SU-DHL-6 (cell line): ENCODE measurements at regions not wholly inside any gene's neighbourhood (a gene's known extent, or its start where the extent isn't known, plus 50 kb on each side); places are given as distances from the start of the nearest gene placed in this dataset.

Experiments used
- H2AFZ ChIP-seq: fragments of 200-600 bp; sonication (generic); 2 replicates; pipeline ENCODE4 v1.6.1; 2014; ENCODE audit warnings: low read depth, mild to moderate bottlenecking, moderate library complexity, mixed read lengths, antibody characterized with exemption, low read length; ENCODE audit not compliant: severe bottlenecking
- H3F3A ChIP-seq: fragments of 200-600 bp; shearing (Covaris generic); 2 replicates; pipeline ENCODE4 v1.6.0; 2016; ENCODE audit warnings: antibody characterized with exemption, mild to moderate bottlenecking; ENCODE audit not compliant: insufficient read depth
- H3K27ac ChIP-seq: fragments of 200-600 bp; sonication (generic); 2 replicates; pipeline ENCODE4 v1.5.1; 2016; ENCODE audit warnings: low read depth, mild to moderate bottlenecking, low read length, moderate library complexity, mixed read lengths
- H3K27me3 ChIP-seq: fragments of 200-600 bp; sonication (generic), shearing (Covaris generic); 2 replicates; pipeline ENCODE4 v1.6.0; 2014; ENCODE audit warnings: mild to moderate bottlenecking, low read length
- H3K36me3 ChIP-seq: fragments of 200-600 bp; sonication (generic); 2 replicates; pipeline ENCODE4 v1.6.1; 2014; ENCODE audit warnings: mild to moderate bottlenecking, low read length, mixed read lengths
- H3K4me2 ChIP-seq: fragments of 300-600, 200-600 bp; shearing (Covaris generic), sonication (generic); 2 replicates; pipeline ENCODE4 v1.6.0; 2014; ENCODE audit warnings: low read length, low read depth, mild to moderate bottlenecking; ENCODE audit not compliant: poor library complexity, severe bottlenecking
- H3K4me3 ChIP-seq: fragments of 200-600 bp; sonication (generic); 2 replicates; pipeline ENCODE4 v1.5.1; 2014; ENCODE audit warnings: antibody characterized with exemption, low read length, mild to moderate bottlenecking, mixed read lengths; ENCODE audit not compliant: insufficient read depth, poor library complexity, severe bottlenecking
- H3K79me2 ChIP-seq: fragments of 200-600 bp; sonication (generic); 2 replicates; pipeline ENCODE4 v1.6.1; 2014; ENCODE audit warnings: mild to moderate bottlenecking, low read length, moderate library complexity; ENCODE audit not compliant: insufficient read depth
- H3K9ac ChIP-seq: fragments of 200-600 bp; sonication (generic); 2 replicates; pipeline ENCODE4 v1.7.0; 2014; ENCODE audit warnings: mild to moderate bottlenecking, low read length
- H3K9me2 ChIP-seq: fragments of 200-600 bp; sonication (generic); replicated peaks from 2 replicates; pipeline ENCODE4 v1.6.1; 2014; ENCODE audit warnings: low read length; ENCODE audit not compliant: insufficient read depth
- H3K9me3 ChIP-seq: fragments of 200-600 bp; sonication (generic); 2 replicates; pipeline ENCODE4 v1.6.1; 2014; ENCODE audit warnings: low read length, mixed read lengths; ENCODE audit not compliant: insufficient read depth
- H4K20me1 ChIP-seq: fragments of 200-600 bp; sonication (generic); 2 replicates; pipeline ENCODE4 v1.6.1; 2014; ENCODE audit warnings: low read depth, mild to moderate bottlenecking, antibody characterized with exemption, low read length, moderate library complexity, mixed read lengths
- EZH2phosphoT487 ChIP-seq: fragments of 200-600 bp; sonication (generic), shearing (Covaris generic); conservative IDR thresholded peaks from 2 replicates; pipeline ENCODE4 v1.6.1; 2018; ENCODE audit warnings: mild to moderate bottlenecking, antibody characterized with exemption, low read length, moderate library complexity, mixed read lengths
- TF ChIP-seq, protein P1 (sequence below): fragments of 200-600 bp; sonication (generic); IDR thresholded peaks from one replicate; pipeline ENCODE4 v1.5.1; 2017; ENCODE audit warnings: antibody characterized with exemption, mild to moderate bottlenecking, low read length, moderate library complexity; ENCODE audit not compliant: insufficient read depth, poor library complexity, severe bottlenecking

DNA sequence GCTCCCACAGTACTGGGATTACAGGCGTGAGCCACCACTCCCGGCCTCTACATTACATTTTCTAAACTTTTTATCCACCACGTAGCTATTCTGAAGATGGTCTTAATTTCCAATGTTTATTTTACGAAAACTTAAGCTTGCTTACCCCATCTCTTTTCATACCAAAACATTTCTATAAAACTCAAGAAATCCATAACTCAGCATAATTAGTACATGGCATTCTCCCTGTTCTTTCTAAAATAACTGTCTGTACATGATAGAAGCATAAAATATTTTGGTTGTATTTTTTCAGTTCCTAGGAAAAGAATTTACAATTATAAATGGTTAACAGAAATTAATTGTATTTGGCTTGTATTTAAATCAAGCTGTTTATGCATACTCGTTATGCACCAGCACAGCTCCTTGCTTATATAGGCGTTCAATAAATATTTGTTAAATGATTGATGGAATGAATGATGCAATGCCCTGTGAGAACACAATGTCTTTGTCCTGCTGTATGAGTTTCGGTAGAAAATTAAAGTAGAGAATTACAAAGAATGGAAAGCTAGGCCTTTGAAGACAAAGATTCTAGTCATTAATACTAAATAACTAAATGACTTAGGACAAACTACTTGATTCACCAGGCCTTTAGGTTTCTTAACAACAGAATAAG lies 384.2 kb downstream of the EFNA5 start:
- Histone ChIP-seq H3K9ac (no peak overlapping the region), H3K27ac (no peak overlapping the region), H3K4me3 (no peak overlapping the region), H3K9me3 (no peaks in the 10 kb centered on the region), H3K79me2 (no peaks in the 10 kb centered on the region), H3K9me2 (no peaks in the 10 kb centered on the region), H3K27me3 (no peaks in the 10 kb centered on the region), H3K36me3 (no peaks in the 10 kb centered on the region), H4K20me1 (no peaks in the 10 kb centered on the region), H3K4me2 (no peak overlapping the region), H3F3A (no peaks in the 10 kb centered on the region), H2AFZ (no peak overlapping the region)
- no peak for TF ChIP-seq EZH2phosphoT487
- TF ChIP-seq, protein P1, sequence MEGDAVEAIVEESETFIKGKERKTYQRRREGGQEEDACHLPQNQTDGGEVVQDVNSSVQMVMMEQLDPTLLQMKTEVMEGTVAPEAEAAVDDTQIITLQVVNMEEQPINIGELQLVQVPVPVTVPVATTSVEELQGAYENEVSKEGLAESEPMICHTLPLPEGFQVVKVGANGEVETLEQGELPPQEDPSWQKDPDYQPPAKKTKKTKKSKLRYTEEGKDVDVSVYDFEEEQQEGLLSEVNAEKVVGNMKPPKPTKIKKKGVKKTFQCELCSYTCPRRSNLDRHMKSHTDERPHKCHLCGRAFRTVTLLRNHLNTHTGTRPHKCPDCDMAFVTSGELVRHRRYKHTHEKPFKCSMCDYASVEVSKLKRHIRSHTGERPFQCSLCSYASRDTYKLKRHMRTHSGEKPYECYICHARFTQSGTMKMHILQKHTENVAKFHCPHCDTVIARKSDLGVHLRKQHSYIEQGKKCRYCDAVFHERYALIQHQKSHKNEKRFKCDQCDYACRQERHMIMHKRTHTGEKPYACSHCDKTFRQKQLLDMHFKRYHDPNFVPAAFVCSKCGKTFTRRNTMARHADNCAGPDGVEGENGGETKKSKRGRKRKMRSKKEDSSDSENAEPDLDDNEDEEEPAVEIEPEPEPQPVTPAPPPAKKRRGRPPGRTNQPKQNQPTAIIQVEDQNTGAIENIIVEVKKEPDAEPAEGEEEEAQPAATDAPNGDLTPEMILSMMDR, result no peak

DNA sequence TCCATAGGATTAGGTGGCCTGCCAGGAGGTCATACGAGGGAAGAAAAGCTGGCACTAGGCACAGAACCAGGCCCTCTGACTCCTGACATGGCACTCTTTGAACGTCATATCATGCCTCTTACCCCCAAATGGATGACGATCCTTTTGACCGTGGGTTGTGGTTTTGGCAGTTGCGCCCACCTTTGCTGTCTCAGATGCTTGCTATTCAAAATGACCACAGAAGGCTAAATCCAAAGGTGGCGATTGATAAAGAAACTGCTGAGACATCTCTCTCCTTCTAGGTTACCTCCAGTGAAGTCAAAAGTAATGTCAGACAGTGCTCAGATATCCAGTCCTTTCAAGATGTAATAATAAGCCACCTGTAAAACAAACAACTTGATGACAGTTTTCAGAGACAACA lies 385.0 kb downstream of the EFNA5 start:
- Histone ChIP-seq H3K9me2 (no peaks in the 10 kb centered on the region), H3K9ac (no peak overlapping the region), H4K20me1 (no peaks in the 10 kb centered on the region), H2AFZ (no peak overlapping the region), H3K27me3 (no peaks in the 10 kb centered on the region), H3K79me2 (no peaks in the 10 kb centered on the region), H3F3A (no peaks in the 10 kb centered on the region), H3K4me2 (no peak overlapping the region), H3K4me3 (no peak overlapping the region), H3K36me3 (no peaks in the 10 kb centered on the region), H3K9me3 (no peaks in the 10 kb centered on the region), H3K27ac (no peak overlapping the region)
- TF ChIP-seq EZH2phosphoT487, result no peak
- TF ChIP-seq, protein P1, result no peak

DNA sequence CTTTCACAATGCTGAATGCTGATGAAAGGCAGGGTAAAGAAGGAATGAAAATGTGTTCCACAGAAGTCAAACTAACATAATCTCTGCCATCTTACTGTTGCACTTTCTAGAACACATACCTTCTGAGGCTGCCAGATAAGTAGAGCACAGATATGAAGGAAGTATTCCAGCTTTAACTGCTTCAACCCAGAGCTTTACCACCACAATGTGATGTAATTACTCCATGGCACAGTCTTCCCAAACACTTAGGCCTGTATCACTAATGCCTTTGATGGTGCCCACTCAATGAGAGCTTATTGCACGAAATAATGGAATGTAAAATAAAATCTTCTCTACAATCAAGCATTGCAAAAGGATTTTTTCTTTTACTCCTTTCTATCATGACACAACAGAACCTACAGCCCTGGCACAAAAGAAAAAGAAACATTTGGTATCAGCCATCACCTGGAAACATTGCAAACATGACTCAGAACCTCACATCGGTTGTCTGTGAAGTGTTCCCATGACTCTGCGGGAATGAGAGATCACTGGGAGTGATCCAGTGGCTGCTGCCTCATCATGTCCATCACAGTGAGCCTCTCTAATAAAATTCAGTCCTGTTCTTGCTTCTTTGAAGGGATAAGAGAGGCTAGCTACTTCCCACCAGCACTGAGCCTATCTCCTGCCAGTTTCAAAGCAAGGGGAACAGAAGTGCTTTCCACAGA lies 385.8 kb downstream of the EFNA5 start:
- Histone ChIP-seq H3K9ac (no peak overlapping the region), H3K9me3 (no peaks in the 10 kb centered on the region), H3F3A (no peaks in the 10 kb centered on the region), H3K27me3 (no peaks in the 10 kb centered on the region), H3K9me2 (no peaks in the 10 kb centered on the region), H3K4me2 (no peak overlapping the region), H3K4me3 (no peak overlapping the region), H3K36me3 (no peaks in the 10 kb centered on the region), H3K79me2 (no peaks in the 10 kb centered on the region), H4K20me1 (no peaks in the 10 kb centered on the region), H2AFZ (no peak overlapping the region), H3K27ac (no peak overlapping the region)
- TF ChIP-seq, protein P1, result no peak
- no peak for TF ChIP-seq EZH2phosphoT487
